ENCODE measurements at regions not wholly inside any gene's neighbourhood (a gene's known extent, or its start where the extent isn't known, plus 50 kb on each side); places are given as distances from the start of the nearest gene placed in this dataset.

DNA sequence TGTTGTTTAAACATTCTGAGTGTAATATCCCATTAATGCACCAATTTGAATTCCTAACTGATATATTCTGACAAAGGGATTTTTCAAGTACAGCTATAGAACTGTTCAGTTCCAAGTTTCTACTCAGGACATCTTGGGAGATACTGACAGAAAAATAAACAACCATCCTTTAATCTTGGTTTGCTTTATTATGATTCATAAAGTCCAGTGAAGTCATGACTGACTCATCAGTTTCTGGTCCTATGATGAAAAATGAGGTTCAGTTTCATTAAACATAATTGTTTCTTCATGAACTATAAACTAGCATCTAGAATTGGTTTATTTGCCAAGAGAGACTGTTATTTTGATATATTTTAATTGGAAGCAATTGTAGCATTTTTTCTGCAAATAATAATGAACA lies 896.2 kb downstream of the CCDC85A start:
- no peak for TF ChIP-seq POLR2A (IDR thresholded peaks at IDR 0.05; ENCODE audit: low read depth, low read length)
- TF ChIP-seq EZH2 (IDR thresholded peaks at IDR 0.05; ENCODE audit: borderline replicate concordance, low read depth, low read length, severe bottlenecking), result no peak
- TF ChIP-seq MYC (IDR thresholded peaks at IDR 0.05; ENCODE audit: low read depth, low read length), result no peak
- TF ChIP-seq, protein P1, sequence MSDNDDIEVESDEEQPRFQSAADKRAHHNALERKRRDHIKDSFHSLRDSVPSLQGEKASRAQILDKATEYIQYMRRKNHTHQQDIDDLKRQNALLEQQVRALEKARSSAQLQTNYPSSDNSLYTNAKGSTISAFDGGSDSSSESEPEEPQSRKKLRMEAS (IDR thresholded peaks at IDR 0.05; ENCODE audit: insufficient read depth, insufficient read length), result no peak
- peak; percentile 75 for TF ChIP-seq FOS (IDR thresholded peaks at IDR 0.05; ENCODE audit: borderline replicate concordance, insufficient read depth, low read length)
- TF ChIP-seq JUN (IDR thresholded peaks at IDR 0.05; ENCODE audit: borderline replicate concordance, insufficient read depth, insufficient read length, low read depth), result no peak
- no peak overlapping the region for H3K4me2 ChIP-seq (ENCODE audit: insufficient read depth, low read length)
- dilution Hi-C loops (cut with MboI; ENCODE audit: extremely low pct_ligation_motif_present, low sequenced_read_pairs), result no loop called here
- no peak overlapping the region for H2AFZ ChIP-seq (ENCODE audit: low read depth, low read length)
- no peaks in the 10 kb centered on the region for H3K79me2 ChIP-seq (ENCODE audit: control insufficient read depth, insufficient read depth, low read length)
- no peaks in the 10 kb centered on the region for H3K9me3 ChIP-seq (replicated peaks; ENCODE audit: control insufficient read depth, insufficient read depth, low read length)
- POLR2A ChIA-PET, result no interaction called here
- intact Hi-C loops (cut with micrococcal nuclease), result no loop called here
- CTCF ChIA-PET, result no interaction called here
- H3K4me1 ChIP-seq (ENCODE audit: control insufficient read depth, extremely low read depth, insufficient read depth, low read length), result no peaks in the 10 kb centered on the region
- peak; percentile 15 for FAIRE-seq
- H3K9ac ChIP-seq (replicated peaks; ENCODE audit: extremely low read depth, insufficient read depth, low read length), result no peak overlapping the region
- no peaks in the 10 kb centered on the region for H3K9me1 ChIP-seq (replicated peaks; ENCODE audit: control insufficient read depth, extremely low read depth, insufficient read depth, low read length)
- no peak overlapping the region for H3K4me3 ChIP-seq (replicated peaks in 1 of 3; ENCODE audit: insufficient read depth in 1 of 3, low read depth in 1 of 3, low read length in 3 of 3)
- H3K27me3 ChIP-seq (ENCODE audit: control insufficient read depth in 2 of 2, insufficient read depth in 2 of 2, low read length in 2 of 2), result no peaks in the 10 kb centered on the region
- no TSS peak for BruUV-seq (replicated peaks)
- H3K36me3 ChIP-seq (ENCODE audit: control insufficient read depth in 2 of 2, extremely low read depth in 1 of 2, insufficient read depth in 2 of 2, low read length in 2 of 2), result no peaks in the 10 kb centered on the region
- peak; percentile 3 for DNase-seq (ENCODE audit: low read depth, low spot score)
- no peak overlapping the region for H3K27ac ChIP-seq (ENCODE audit: insufficient read depth, low read depth, low read length)
- no peaks in the 10 kb centered on the region for H4K20me1 ChIP-seq (replicated peaks; ENCODE audit: control insufficient read depth, extremely low read depth, insufficient read depth, low read length)

DNA sequence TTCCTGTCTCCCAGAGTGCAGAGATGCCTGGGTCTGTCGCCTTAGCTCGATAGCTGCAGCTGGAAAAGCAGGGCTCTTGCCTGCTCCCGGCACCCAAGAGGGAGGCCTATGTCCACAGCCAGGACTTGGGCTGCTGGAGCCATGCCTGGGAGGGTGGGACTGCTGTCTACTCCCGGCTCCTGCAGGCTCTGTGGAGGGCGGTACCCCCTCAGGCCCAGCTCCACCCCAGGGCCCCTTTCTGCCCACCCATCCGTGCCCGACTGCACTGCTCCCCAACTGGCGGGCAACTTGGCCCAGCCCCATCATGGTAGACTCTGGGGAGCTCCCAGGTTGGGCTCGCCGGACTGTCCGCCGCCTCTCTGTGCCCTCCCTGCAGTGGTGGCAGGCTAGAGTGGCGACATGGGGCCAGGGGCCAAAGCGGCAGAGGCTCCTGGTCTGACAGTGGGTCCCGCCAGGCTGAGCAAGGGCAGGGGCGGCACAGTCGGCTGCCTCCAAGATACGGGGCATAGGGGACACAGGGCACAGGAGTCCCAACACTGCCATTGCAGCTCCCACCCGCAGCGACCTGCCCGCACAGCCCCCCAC lies 901.0 kb downstream of the CCDC85A start:
- TF ChIP-seq MYC (IDR thresholded peaks at IDR 0.05; ENCODE audit: low read depth, low read length) (no peak), GATA2 (IDR thresholded peaks at IDR 0.05; ENCODE audit: insufficient read depth, insufficient read length, low read depth, low read length) (no peak), EZH2 (IDR thresholded peaks at IDR 0.05; ENCODE audit: borderline replicate concordance, low read depth, low read length, severe bottlenecking) (no peak), JUN (IDR thresholded peaks at IDR 0.05; ENCODE audit: borderline replicate concordance, insufficient read depth, insufficient read length, low read depth) (no peak), FOS (IDR thresholded peaks at IDR 0.05; ENCODE audit: borderline replicate concordance, insufficient read depth, low read length) (no peak), POLR2A (IDR thresholded peaks at IDR 0.05; ENCODE audit: low read depth, low read length) (no peak), POLR2AphosphoS5 (IDR thresholded peaks at IDR 0.05; ENCODE audit: insufficient read depth, low read depth, low read length) (no peak)
- TF ChIP-seq, protein P2, sequence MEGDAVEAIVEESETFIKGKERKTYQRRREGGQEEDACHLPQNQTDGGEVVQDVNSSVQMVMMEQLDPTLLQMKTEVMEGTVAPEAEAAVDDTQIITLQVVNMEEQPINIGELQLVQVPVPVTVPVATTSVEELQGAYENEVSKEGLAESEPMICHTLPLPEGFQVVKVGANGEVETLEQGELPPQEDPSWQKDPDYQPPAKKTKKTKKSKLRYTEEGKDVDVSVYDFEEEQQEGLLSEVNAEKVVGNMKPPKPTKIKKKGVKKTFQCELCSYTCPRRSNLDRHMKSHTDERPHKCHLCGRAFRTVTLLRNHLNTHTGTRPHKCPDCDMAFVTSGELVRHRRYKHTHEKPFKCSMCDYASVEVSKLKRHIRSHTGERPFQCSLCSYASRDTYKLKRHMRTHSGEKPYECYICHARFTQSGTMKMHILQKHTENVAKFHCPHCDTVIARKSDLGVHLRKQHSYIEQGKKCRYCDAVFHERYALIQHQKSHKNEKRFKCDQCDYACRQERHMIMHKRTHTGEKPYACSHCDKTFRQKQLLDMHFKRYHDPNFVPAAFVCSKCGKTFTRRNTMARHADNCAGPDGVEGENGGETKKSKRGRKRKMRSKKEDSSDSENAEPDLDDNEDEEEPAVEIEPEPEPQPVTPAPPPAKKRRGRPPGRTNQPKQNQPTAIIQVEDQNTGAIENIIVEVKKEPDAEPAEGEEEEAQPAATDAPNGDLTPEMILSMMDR (IDR thresholded peaks at IDR 0.05; ENCODE audit: extremely low read depth in 1 of 2, insufficient read depth in 1 of 2, low read depth in 1 of 2, low read length in 2 of 2), result no peak
- TF ChIP-seq, protein P1 (IDR thresholded peaks at IDR 0.05; ENCODE audit: insufficient read depth, insufficient read length), result no peak
- Histone ChIP-seq H3K9ac (replicated peaks; ENCODE audit: extremely low read depth, insufficient read depth, low read length) (no peak overlapping the region), H3K27ac (ENCODE audit: insufficient read depth, low read depth, low read length) (no peak overlapping the region), H3K36me3 (ENCODE audit: control insufficient read depth in 2 of 2, extremely low read depth in 1 of 2, insufficient read depth in 2 of 2, low read length in 2 of 2) (no peaks in the 10 kb centered on the region), H3K9me3 (replicated peaks; ENCODE audit: control insufficient read depth, insufficient read depth, low read length) (no peaks in the 10 kb centered on the region), H3K4me1 (ENCODE audit: control insufficient read depth, extremely low read depth, insufficient read depth, low read length) (no peaks in the 10 kb centered on the region), H4K20me1 (replicated peaks; ENCODE audit: control insufficient read depth, extremely low read depth, insufficient read depth, low read length) (no peaks in the 10 kb centered on the region), H3K9me1 (replicated peaks; ENCODE audit: control insufficient read depth, extremely low read depth, insufficient read depth, low read length) (no peaks in the 10 kb centered on the region), H3K27me3 (ENCODE audit: control insufficient read depth in 2 of 2, insufficient read depth in 2 of 2, low read length in 2 of 2) (no peaks in the 10 kb centered on the region), H3K79me2 (ENCODE audit: control insufficient read depth, insufficient read depth, low read length) (no peaks in the 10 kb centered on the region), H2AFZ (ENCODE audit: low read depth, low read length) (no peak overlapping the region), H3K4me2 (ENCODE audit: insufficient read depth, low read length) (no peak overlapping the region), H3K4me3 (replicated peaks in 1 of 3; ENCODE audit: insufficient read depth in 1 of 3, low read depth in 1 of 3, low read length in 3 of 3) (no peak overlapping the region)
- intact Hi-C loops (cut with micrococcal nuclease), result no loop called here
- CTCF ChIA-PET, result no interaction called here
- DNase-seq (ENCODE audit: low read depth, low spot score) (no peak), FAIRE-seq (no peak)
- POLR2A ChIA-PET, result no interaction called here
- no TSS peak for BruUV-seq (replicated peaks)
- dilution Hi-C loops (cut with MboI; ENCODE audit: extremely low pct_ligation_motif_present, low sequenced_read_pairs), result no loop called here

All from endothelial cell of umbilical vein (primary cell).